Kidney (tissue), 13 donors: ENCODE measurements at regions not wholly inside any gene's neighbourhood (a gene's known extent, or its start where the extent isn't known, plus 50 kb on each side); places are given as distances from the start of the nearest gene placed in this dataset.

Experiments used
- DNase-seq, 5 donors: peaks; one replicate each; pipeline ENCODE4 v3.0.0-alpha.2; 2013 to 2020
- FAIRE-seq: peaks from 2 replicates; lab custom pipeline; 2012; peaks lifted over from hg19 to GRCh38; lab: Jason Lieb, UNC
- H3K27ac ChIP-seq, 2 donors: one replicate each; pipeline ENCODE4 v1.7.0; 2013; ENCODE audit warnings: low read depth in 2 of 2, low read length in 2 of 2, inconsistent platforms in 1 of 2
- H3K27me3 ChIP-seq: one replicate; pipeline ENCODE4 v1.7.1; 2013; ENCODE audit warnings: low read length, inconsistent platforms; ENCODE audit not compliant: control insufficient read depth, insufficient read depth
- H3K36me3 ChIP-seq, 3 donors: one replicate each; pipeline versions ENCODE4 v1.7.0 to v1.7.1; 2013; ENCODE audit warnings: low read length in 3 of 3, control low read depth in 1 of 3, inconsistent platforms in 1 of 3; ENCODE audit not compliant: insufficient read depth in 3 of 3, control insufficient read depth in 2 of 3
- H3K4me1 ChIP-seq, 3 donors: one replicate each; pipeline versions ENCODE4 v1.7.0 to v1.7.1; 2013; ENCODE audit warnings: low read length in 3 of 3, inconsistent platforms in 1 of 3, low read depth in 1 of 3; ENCODE audit not compliant: control insufficient read depth in 2 of 3, insufficient read depth in 2 of 3
- H3K4me3 ChIP-seq, 3 donors: one replicate each; pipeline versions ENCODE4 v1.7.0 to v1.8.1; 2013; ENCODE audit warnings: low read length in 3 of 3, control low read depth in 1 of 3, inconsistent platforms in 1 of 3
- H3K9ac ChIP-seq, 3 donors: one replicate each; pipeline versions ENCODE4 v1.7.0 to v1.7.1; 2013; ENCODE audit warnings: low read length in 3 of 3, control low read depth in 1 of 3, inconsistent platforms in 1 of 3
- H3K9me3 ChIP-seq, 3 donors: one replicate each; pipeline versions ENCODE4 v1.7.0 to v1.7.1; 2013; ENCODE audit warnings: low read length in 3 of 3, control low read depth in 1 of 3, inconsistent platforms in 1 of 3; ENCODE audit not compliant: control insufficient read depth in 2 of 3, insufficient read depth in 1 of 3
- CTCF ChIP-seq: IDR thresholded peaks from 3 replicates; pipeline ENCODE4 v1.5.1; 2012; ENCODE audit warnings: mild to moderate bottlenecking, moderate library complexity, borderline replicate concordance; ENCODE audit not compliant: insufficient read depth; ENCODE audit errors: extremely low read depth
- intact Hi-C: fragments of 100-400 bp; cut with DNase I; formaldehyde crosslinking; loops from one replicate; pipeline ENCODE4 v1.11.1; 2022
- donor health status: control.
- donor health status: control.
- donor health status: control.
- donor health status: control.
- donor health status: control.
- donor health status: DM: yes; HTN: yes; CAD: no.
- donor health status: Normal renal cell carcinoma (clear cell type).

- Histone ChIP-seq H3K27me3 (no peaks in the 10 kb centered on the region), H3K9me3 (no peaks in the 10 kb centered on the region), H3K4me3 (no peak overlapping the region), H3K27ac (no peak overlapping the region), H3K36me3 (no peaks in the 10 kb centered on the region), H3K9ac (no peak overlapping the region), H3K4me1 (peaks cover 0 to 22% (median 0%) of the 10 kb centered on the region in 3 donors)
- no peak for TF ChIP-seq CTCF
- DNase-seq (no peak), FAIRE-seq (no peak)
- intact Hi-C loops, result no loop called here
These were observed 198.7 kb downstream of the CNTN3 start for GRCh38 chr3:74415731-74416130.

GRCh38 chr3:74413547-74414241 lies 200.8 kb downstream of the CNTN3 start:
- DNase-seq (no peak), FAIRE-seq (no peak)
- no peaks in the 10 kb centered on the region for H3K36me3 ChIP-seq
- peak overlapping the region in 1 of 3 donors; percentile 32 for H3K4me3 ChIP-seq
- no peaks in the 10 kb centered on the region for H3K27me3 ChIP-seq
- H3K9ac ChIP-seq, result no peak overlapping the region
- TF ChIP-seq CTCF, result no peak
- no peaks in the 10 kb centered on the region for H3K9me3 ChIP-seq
- H3K4me1 ChIP-seq, result peaks cover 0 to 22% (median 0%) of the 10 kb centered on the region in 3 donors
- intact Hi-C loops, result no loop called here
- H3K27ac ChIP-seq, result peak overlapping the region; percentile 52 to 78

GRCh38 chr3:74410276-74410941 lies 204.1 kb downstream of the CNTN3 start:
- intact Hi-C loops, result no loop called here
- FAIRE-seq, result no peak
- Histone ChIP-seq H3K9ac (no peak overlapping the region), H3K9me3 (no peaks in the 10 kb centered on the region), H3K4me1 (peaks cover 0 to 22% (median 0%) of the 10 kb centered on the region in 3 donors), H3K27ac (no peak overlapping the region), H3K4me3 (no peak overlapping the region), H3K36me3 (no peaks in the 10 kb centered on the region), H3K27me3 (no peaks in the 10 kb centered on the region)
- no peak for TF ChIP-seq CTCF
- no peak for DNase-seq
